Mammary epithelial cell (primary cell): ENCODE measurements at regions not wholly inside any gene's neighbourhood (a gene's known extent, or its start where the extent isn't known, plus 50 kb on each side); places are given as distances from the start of the nearest gene placed in this dataset.

Experiments used
- CTCF ChIP-seq, 2 donors: IDR thresholded peaks in 1 of 2; conservative IDR thresholded peaks in 1 of 2; 2 replicates each; pipeline ENCODE4 v1.5.1; 2011 to 2012; ENCODE audit warnings: inconsistent platforms in 2 of 2, low read length in 2 of 2, mild to moderate bottlenecking in 2 of 2, control low read depth in 1 of 2, low read depth in 1 of 2; ENCODE audit not compliant: insufficient read depth in 1 of 2; ENCODE audit errors: extremely low read depth in 1 of 2
- EZH2 ChIP-seq: IDR thresholded peaks from 2 replicates; pipeline ENCODE4 v1.6.1; 2012; ENCODE audit warnings: low read length, inconsistent platforms, borderline replicate concordance

- TF ChIP-seq CTCF (conservative IDR thresholded peaks at IDR 0.05 in 1 of 2, IDR thresholded peaks at IDR 0.05 in 1 of 2; ENCODE audit: extremely low read depth in 1 of 2, insufficient read depth in 1 of 2, low read depth in 1 of 2, low read length in 2 of 2) (no peak), EZH2 (no peak)
Observed at GRCh38 chr15:62607114-62607462, 435.5 kb upstream of the TPM1 start.
